ENCODE measurements at regions not wholly inside any gene's neighbourhood (a gene's known extent, or its start where the extent isn't known, plus 50 kb on each side); places are given as distances from the start of the nearest gene placed in this dataset.
"Not testable (repeated sequence)": the region's sequence is repeated elsewhere in the genome, so short reads cannot be mapped to it uniquely, and the experiment has no call there.

- no peak for DNase-seq
Measured at GRCh38 chr12:72723732-72724131, 451.6 kb downstream of the TRHDE start.

- DNase-seq = no peak
Measured at GRCh38 chr12:72729451-72730010, 457.4 kb downstream of the TRHDE start.

- no peak for DNase-seq
Measured at GRCh38 chr12:72734581-72734980, 462.4 kb downstream of the TRHDE start.

- no peak for DNase-seq
Measured at GRCh38 chr12:72738811-72739210, 466.6 kb downstream of the TRHDE start.

GRCh38 chr12:72740064-72740463 is 467.9 kb downstream of the TRHDE start:
- no peak for DNase-seq

DNA sequence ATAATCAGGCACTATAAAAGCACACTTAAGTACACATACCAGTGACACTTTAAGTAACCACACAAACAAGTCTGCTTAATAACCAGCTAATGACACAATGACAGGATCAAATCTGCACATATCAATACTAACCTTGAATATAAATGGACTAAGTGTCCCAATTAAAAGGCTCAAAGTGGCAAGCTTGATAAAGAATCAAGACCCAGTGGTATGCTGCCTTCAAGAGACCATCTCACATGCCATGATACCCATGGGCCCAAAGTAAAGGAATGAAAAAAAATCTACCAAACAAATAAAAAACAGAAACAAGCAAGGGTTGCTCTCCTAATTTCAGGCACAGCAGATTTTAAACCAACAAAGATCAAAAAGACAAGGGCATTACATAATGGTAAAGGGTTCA is 470.4 kb downstream of the TRHDE start:
- no peak for DNase-seq

DNA sequence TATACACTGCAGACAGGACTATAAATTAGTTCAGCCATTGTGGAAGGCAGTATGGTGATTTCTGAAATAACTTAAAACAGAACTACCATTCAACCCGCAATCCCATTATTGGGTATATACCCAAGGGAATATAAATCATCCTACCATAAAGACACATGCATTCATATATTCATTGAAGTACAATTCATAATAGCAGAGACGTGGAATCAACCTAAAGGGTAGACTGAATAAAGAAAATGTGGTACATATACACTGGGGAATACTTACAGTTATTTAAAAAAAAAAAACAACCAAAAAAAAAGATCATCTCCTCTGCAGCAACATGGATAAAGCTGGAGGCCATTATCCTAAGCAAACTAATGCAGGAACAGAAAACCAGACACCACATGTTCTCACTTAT is 473.9 kb downstream of the TRHDE start:
- DNase-seq = no peak

GRCh38 chr12:72747111-72747849 is 475.1 kb downstream of the TRHDE start:
- no peak for DNase-seq

DNA sequence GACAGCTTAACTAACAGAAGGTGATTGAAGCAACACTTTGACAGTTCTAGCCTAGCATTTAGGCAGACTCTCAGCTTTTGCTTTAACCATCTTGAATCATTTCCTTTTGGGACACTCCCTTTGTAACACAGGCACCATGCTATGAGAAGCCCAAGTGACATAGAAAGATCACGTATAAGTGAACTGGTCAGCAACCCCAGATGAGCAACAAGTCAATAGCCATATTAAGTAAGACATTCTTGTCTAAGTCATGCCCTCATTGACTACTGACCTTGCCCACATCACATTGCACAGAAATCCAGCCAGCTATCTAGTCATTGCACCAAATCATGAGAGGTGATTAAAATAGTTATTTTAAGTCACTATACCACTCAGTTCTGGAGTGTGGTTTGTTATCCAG is 476.8 kb downstream of the TRHDE start:
- no peak for DNase-seq

GRCh38 chr12:72753571-72753970 is 481.4 kb downstream of the TRHDE start:
- no peak for DNase-seq

DNA sequence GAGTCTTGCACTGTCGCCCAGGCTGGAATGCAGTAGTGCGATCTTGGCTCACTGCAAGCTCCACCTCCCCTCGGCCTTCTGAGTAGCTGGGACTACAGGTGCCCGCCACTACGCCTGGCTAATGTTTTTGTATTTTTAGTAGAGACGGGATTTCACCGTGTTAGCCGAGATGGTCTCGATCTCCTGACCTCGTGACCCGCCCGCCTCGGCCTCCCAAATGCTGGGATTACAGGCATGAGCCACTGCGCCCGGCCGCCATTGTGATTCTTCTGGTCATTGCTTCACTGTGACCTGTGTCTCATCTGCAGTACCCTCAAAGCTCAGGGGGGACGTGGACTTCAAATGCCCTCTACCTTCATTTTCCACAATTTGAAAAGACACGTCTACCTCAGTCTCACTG is 481.9 kb downstream of the TRHDE start:
- not testable (repeated sequence) for DNase-seq

GRCh38 chr12:72766517-72766916 is 494.3 kb downstream of the TRHDE start:
- no peak for DNase-seq

DNA sequence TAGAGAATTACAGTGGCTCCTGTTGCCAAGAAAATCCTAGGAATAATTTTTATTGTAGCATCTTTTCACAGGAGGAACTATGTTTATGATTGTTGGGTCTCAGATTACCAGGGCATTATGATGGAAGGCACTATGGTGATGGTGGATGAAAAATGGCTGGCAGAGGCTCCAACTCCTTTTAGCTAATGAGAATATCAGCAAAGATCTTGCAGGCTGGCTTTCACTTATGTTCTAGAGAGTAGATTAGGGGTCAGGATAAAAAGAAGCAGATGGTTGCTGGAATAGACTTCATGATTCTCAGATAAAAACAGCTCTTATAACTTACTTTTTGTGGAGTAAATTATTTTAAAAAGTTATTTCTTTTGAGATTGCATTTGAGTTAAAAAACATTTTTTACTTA is 501.9 kb downstream of the TRHDE start:
- no peak for DNase-seq

GRCh38 chr12:72777806-72778205 is 505.6 kb downstream of the TRHDE start:
- no peak for DNase-seq

DNA sequence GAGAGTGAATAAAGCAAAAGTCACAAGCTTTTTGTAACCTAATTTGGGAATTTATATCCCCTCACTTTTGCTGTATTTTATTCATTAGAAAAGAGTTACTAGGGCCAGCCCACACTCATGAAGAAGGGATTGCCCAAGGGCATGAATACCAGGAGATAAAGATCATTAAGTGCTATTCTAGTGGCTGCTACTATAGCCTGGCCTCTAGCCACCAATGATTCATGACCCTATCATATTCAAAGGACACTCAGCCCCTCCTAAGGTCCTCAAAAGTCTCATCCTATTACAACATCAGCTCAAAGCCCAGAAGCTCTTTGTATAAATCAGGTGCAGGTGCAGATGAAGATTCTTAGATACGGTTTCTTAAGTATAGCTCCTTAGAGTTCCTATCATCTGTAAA is 518.1 kb downstream of the TRHDE start:
- no peak for DNase-seq

DNA sequence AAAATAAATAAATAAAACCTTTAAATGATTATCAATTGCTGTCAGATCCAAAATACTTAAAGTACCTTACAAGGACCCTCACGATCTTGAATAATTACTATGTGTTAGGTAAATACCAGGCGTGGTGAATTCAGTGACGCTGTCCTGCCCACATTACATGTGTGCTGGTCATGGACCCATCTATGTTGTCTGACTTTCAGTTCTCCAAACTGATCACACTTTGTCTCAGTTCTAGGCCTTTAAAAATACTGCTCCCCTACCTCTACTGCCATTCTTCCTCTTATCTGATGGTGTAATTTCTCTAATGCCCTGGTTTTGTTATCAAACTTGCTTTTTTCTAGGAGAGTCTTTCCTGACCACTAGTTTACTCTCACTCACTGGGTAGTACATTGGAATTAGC is 520.7 kb downstream of the TRHDE start:
- DNase-seq = no peak

- no peak for DNase-seq
Measured at GRCh38 chr12:72793796-72794195, 521.6 kb downstream of the TRHDE start.

DNA sequence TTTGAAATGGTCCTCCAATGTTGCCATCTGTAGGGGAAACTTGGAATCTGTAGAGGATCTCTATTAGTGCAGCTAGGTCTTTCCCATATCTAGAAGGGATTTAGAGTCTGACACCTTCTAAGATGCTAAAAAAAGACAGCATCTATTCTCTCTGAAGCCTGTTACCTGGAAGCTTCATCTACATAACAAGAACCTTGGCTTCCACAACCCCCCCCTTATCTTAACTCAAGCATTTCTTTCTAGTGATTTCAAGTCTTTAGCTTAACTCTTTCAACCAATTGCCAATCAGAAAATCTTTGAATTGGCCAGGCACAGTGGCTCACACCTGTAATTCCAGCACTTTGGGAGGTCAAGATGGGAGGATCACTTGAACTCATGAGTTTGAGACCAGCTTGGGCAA is 543.3 kb downstream of the TRHDE start:
- no peak for DNase-seq

GRCh38 chr12:72828662-72829324 is 556.6 kb downstream of the TRHDE start:
- no peak for DNase-seq

DNA sequence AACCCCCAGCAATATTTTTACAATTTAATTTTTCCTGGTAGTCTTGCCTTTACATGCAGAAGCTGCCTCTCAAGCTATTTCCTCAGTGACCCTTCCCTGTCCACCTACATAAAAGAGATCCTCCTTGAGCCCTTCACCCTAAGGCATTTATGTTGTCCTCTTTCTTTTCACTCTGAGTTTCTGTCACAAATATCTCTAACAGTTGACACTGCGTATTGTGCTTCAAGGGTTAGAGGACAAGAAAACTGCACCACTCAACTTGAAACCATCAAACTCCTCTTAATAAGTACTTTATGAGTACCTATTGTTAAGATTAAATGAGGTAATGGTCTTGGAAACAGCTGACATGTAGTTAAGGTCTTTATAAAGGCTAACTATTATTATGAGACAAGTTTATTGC is 557.7 kb downstream of the TRHDE start:
- no peak for DNase-seq

GRCh38 chr12:72832024-72832423 is 559.9 kb downstream of the TRHDE start:
- no peak for DNase-seq

- DNase-seq = peak; percentile 25
Measured at GRCh38 chr12:72836194-72836593, 564.0 kb downstream of the TRHDE start.

DNA sequence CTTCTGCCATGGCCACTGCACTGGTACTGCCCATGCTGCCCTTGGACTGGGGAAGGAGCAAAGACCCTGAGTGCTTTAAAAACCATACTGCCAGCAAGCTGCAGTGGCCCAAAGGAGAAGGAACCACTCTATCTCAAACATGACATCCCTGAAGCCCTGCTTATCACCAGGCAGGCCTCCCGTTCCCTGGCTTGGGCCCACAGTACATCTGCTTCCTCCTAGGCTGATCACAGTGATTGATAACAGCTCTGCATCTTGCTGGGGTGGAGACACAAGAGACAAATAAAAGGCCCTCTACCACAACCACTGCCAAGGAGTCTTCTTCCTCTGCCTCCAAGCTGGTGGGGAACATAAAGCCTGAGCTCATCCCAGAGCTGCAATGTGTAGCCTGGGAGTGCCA is 567.5 kb downstream of the TRHDE start:
- no peak for DNase-seq

DNA sequence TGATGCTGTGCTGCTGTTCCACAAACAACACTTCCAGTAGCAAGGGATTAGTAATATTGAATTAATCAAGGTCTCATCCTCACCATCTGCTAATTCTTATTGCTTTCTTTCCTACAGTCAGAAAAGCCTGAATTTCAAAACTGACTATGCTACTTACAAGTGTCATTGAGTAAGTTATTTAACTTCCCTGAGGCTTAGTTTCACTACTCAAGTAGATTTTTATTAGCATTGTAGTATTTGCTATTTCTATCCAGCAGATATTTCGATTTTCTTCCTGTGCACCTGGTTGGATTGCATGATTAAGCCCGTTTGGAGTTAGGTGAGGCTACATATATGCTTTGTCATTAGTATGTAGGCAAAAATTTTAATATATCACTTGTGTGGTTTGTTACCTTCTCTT is 591.5 kb downstream of the TRHDE start:
- DNase-seq = no peak
